ENCODE measurements at regions not wholly inside any gene's neighbourhood (a gene's known extent, or its start where the extent isn't known, plus 50 kb on each side); places are given as distances from the start of the nearest gene placed in this dataset.

DNA sequence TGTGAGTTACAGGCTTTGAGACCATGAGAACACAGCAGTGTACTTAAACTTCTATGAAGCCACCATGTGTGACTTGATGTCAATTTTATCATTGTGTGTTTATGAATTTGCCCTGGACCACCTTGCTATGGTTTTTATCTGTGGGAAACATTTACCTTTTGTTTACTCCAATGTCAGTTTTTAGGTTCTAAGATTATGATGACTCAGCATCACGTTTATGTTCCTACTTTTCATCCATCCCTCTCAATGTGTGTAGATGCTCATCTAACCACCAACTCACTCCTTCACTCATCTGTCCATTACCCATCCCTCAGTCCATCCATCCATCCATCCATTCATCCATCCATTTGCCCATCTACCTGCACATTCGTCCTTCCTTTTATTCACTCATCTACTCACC, 338.8 kb downstream of the MIAT start:
- DNase-seq, result no peak
- intact Hi-C loops (cut with micrococcal nuclease), result no loop called here
- no peaks in the 10 kb centered on the region for H3K27me3 Mint-ChIP-seq (ENCODE audit: low read depth)
- H3K9me3 Mint-ChIP-seq, result no peaks in the 10 kb centered on the region
- no peaks in the 10 kb centered on the region for H3K4me1 Mint-ChIP-seq (ENCODE audit: low read depth)
- no peak overlapping the region for H3K4me3 Mint-ChIP-seq
- CTCF ChIA-PET, result no interaction called here
- no peak overlapping the region for H3K27ac Mint-ChIP-seq
- H3K36me3 Mint-ChIP-seq (ENCODE audit: low read depth), result no peaks in the 10 kb centered on the region

GRCh38 chr22:26998129-26998528, 340.7 kb downstream of the MIAT start:
- no peaks in the 10 kb centered on the region for H3K36me3 Mint-ChIP-seq (ENCODE audit: low read depth)
- no peak for DNase-seq
- H3K4me3 Mint-ChIP-seq, result no peak overlapping the region
- intact Hi-C loops (cut with micrococcal nuclease), result no loop called here
- H3K9me3 Mint-ChIP-seq, result no peaks in the 10 kb centered on the region
- CTCF ChIA-PET, result no interaction called here
- no peaks in the 10 kb centered on the region for H3K4me1 Mint-ChIP-seq (ENCODE audit: low read depth)
- H3K27ac Mint-ChIP-seq, result no peak overlapping the region
- peaks cover 3% of the 10 kb centered on the region for H3K27me3 Mint-ChIP-seq (ENCODE audit: low read depth)

GRCh38 chr22:26998716-26999115, 341.3 kb downstream of the MIAT start:
- peaks cover 3% of the 10 kb centered on the region for H3K27me3 Mint-ChIP-seq (ENCODE audit: low read depth)
- no peak overlapping the region for H3K27ac Mint-ChIP-seq
- DNase-seq, result no peak
- intact Hi-C loops (cut with micrococcal nuclease), result no loop called here
- H3K36me3 Mint-ChIP-seq (ENCODE audit: low read depth), result no peaks in the 10 kb centered on the region
- CTCF ChIA-PET, result no interaction called here
- no peak overlapping the region for H3K4me3 Mint-ChIP-seq
- H3K4me1 Mint-ChIP-seq (ENCODE audit: low read depth), result no peaks in the 10 kb centered on the region
- no peaks in the 10 kb centered on the region for H3K9me3 Mint-ChIP-seq

DNA sequence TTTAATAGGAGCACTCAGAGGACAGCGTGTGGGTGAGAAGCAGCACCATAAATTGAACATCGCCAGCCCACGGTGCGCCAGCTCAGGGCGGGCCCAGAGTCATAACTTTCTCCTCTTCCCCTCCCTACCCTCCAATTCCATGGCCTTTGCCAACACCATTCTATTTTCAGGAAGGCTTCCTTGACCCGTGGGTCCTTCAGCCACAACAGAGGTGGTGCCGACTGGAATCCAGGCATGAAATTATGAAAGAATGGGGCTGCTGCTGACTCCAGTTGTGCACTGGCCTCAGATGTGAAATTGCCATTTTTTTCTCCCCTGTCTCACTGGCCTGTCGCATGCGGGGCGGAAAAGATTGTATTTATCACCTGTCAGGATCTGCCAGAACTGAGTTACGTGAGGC, 345.9 kb downstream of the MIAT start:
- H3K27me3 Mint-ChIP-seq (ENCODE audit: low read depth), result peaks cover 3% of the 10 kb centered on the region
- no peaks in the 10 kb centered on the region for H3K9me3 Mint-ChIP-seq
- no peak overlapping the region for H3K4me3 Mint-ChIP-seq
- H3K36me3 Mint-ChIP-seq (ENCODE audit: low read depth), result no peaks in the 10 kb centered on the region
- no peak for DNase-seq
- no peak overlapping the region for H3K27ac Mint-ChIP-seq
- no peaks in the 10 kb centered on the region for H3K4me1 Mint-ChIP-seq (ENCODE audit: low read depth)
- CTCF ChIA-PET, result no interaction called here
- intact Hi-C loops (cut with micrococcal nuclease), result no loop called here

DNA sequence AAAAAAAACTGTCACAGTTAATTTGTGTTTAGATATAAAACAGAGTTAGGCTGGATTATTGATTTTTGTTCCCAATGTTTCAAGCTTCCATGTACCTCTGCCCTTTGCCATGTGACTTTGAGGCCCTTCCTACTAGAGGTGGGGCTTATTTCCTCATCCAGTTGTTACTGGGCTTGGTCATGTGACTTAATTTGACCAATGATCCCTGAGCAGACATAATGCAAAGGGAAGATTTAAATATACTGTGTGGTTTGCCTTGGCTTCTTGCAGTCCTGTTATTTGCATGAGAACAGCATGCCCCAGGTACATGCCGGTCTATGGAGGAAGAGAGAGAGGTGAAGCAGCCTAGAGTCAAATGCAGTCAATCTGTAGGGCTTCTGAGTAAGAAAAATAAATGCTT, 347.0 kb downstream of the MIAT start:
- no peak for DNase-seq
- Mint-ChIP-seq H3K27ac (no peak overlapping the region), H3K4me3 (no peak overlapping the region), H3K36me3 (ENCODE audit: low read depth) (no peaks in the 10 kb centered on the region), H3K9me3 (no peaks in the 10 kb centered on the region), H3K27me3 (ENCODE audit: low read depth) (peaks cover 3% of the 10 kb centered on the region), H3K4me1 (ENCODE audit: low read depth) (no peaks in the 10 kb centered on the region)
- intact Hi-C loops (cut with micrococcal nuclease), result no loop called here
- CTCF ChIA-PET, result interaction anchor here (0.7 kb wide), 1 partner anchor 76 kb away, joined by 3 read pairs; no protein-coding TSS in a partner anchor

DNA sequence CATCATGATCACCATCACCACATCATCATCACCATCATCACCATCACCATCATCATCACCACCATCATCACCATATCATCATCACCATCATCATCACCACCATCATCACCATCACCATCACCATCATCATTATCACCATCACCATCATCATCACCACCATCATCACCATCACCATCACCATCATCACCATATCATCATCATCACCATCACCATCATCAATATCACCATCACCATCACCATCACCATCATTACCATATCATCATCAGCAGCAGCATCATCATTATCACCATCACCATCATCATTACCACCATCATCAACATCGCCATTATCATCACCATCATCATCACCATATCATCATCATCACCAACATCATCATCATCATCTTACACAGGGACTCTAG, 351.1 kb downstream of the MIAT start:
- H3K9me3 Mint-ChIP-seq, result no peaks in the 10 kb centered on the region
- intact Hi-C loops (cut with micrococcal nuclease), result no loop called here
- no peaks in the 10 kb centered on the region for H3K36me3 Mint-ChIP-seq (ENCODE audit: low read depth)
- no peak overlapping the region for H3K4me3 Mint-ChIP-seq
- no peaks in the 10 kb centered on the region for H3K4me1 Mint-ChIP-seq (ENCODE audit: low read depth)
- CTCF ChIA-PET, result no interaction called here
- no peak for DNase-seq
- peaks cover 4% of the 10 kb centered on the region for H3K27me3 Mint-ChIP-seq (ENCODE audit: low read depth)
- no peak overlapping the region for H3K27ac Mint-ChIP-seq

DNA sequence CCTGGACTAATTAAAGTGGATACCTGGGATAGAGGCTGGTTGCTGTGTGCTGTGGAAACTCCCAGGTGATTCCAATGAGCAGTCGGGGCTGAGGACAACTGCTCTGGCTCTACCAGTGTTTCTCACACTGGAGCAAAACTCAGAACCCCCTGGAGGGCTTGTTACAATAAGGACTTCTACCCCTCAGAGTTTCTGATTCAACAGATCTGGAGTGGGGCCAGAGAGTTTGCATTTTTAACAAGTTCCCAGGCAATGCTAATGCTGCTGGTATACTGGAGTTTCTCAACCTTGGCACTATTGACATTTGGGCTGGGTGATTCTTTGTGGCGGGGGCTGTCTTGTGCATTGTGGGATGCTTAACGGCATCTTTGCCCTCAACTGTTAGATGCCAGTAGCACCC, 353.7 kb downstream of the MIAT start:
- Mint-ChIP-seq H3K4me1 (ENCODE audit: low read depth) (no peaks in the 10 kb centered on the region), H3K27me3 (ENCODE audit: low read depth) (peaks cover 4% of the 10 kb centered on the region), H3K27ac (no peak overlapping the region), H3K36me3 (ENCODE audit: low read depth) (no peaks in the 10 kb centered on the region), H3K9me3 (no peaks in the 10 kb centered on the region), H3K4me3 (no peak overlapping the region)
- DNase-seq, result no peak
- CTCF ChIA-PET, result no interaction called here
- intact Hi-C loops (cut with micrococcal nuclease), result no loop called here

DNA sequence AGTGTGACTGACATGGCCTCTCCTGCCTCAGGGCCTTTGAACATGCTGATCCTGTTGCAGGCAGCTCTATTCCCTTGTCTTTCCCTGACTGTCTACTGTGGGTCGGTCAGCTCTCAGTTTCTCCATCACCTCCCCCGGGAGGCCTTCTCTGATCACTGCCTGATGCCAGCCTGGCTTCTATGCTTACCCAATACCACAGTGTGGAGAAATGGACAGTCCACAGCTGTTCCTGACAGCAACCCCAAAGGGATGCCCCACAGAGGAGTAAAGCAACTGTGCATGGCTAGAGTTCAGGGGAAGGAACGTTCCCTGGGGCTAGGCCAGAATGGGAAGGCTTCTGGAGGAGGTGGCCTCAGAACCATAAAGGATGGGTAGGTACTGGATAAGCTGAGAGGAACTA, 354.3 kb downstream of the MIAT start:
- no peak overlapping the region for H3K4me3 Mint-ChIP-seq
- no peak overlapping the region for H3K27ac Mint-ChIP-seq
- H3K36me3 Mint-ChIP-seq (ENCODE audit: low read depth), result no peaks in the 10 kb centered on the region
- no peaks in the 10 kb centered on the region for H3K4me1 Mint-ChIP-seq (ENCODE audit: low read depth)
- H3K27me3 Mint-ChIP-seq (ENCODE audit: low read depth), result peaks cover 4% of the 10 kb centered on the region
- DNase-seq, result no peak
- no peaks in the 10 kb centered on the region for H3K9me3 Mint-ChIP-seq
- CTCF ChIA-PET, result no interaction called here
- intact Hi-C loops (cut with micrococcal nuclease), result no loop called here

GRCh38 chr22:27019827-27020226, 362.4 kb downstream of the MIAT start:
- H3K27me3 Mint-ChIP-seq (ENCODE audit: low read depth), result peaks cover 34% of the 10 kb centered on the region
- no peaks in the 10 kb centered on the region for H3K4me1 Mint-ChIP-seq (ENCODE audit: low read depth)
- no peak overlapping the region for H3K4me3 Mint-ChIP-seq
- DNase-seq, result no peak
- CTCF ChIA-PET, result no interaction called here
- H3K9me3 Mint-ChIP-seq, result no peaks in the 10 kb centered on the region
- no peak overlapping the region for H3K27ac Mint-ChIP-seq
- intact Hi-C loops (cut with micrococcal nuclease), result no loop called here
- no peaks in the 10 kb centered on the region for H3K36me3 Mint-ChIP-seq (ENCODE audit: low read depth)

DNA sequence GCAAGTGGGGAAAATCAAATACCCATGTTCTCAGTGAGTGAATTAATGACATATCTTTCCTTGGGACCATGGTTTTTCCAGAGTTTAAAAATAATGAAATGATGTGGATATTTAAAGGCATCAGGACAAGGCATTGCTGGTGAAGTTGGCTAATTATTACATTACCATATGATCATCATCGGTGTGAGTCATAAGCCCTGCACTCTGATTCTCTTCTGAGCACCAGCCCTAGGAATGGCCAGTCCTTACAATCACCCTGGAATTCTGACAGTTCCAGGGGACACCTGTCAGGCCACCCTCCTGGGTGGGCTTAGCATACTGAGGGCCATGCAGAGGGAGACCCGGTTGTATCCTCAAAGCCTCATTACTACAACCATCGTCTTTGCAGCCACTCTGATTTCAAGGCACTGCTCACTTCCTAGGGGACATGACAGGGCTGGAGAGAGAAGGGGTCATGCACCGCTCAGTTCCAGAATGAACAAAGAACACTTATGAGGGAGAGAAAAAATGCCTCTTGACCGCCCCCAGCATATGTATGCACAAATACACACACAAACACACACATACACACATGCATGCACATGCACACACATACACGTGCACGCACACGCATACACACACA, 365.0 kb downstream of the MIAT start:
- Mint-ChIP-seq H3K27ac (no peak overlapping the region), H3K36me3 (ENCODE audit: low read depth) (no peaks in the 10 kb centered on the region), H3K4me3 (no peak overlapping the region), H3K4me1 (ENCODE audit: low read depth) (no peaks in the 10 kb centered on the region), H3K27me3 (ENCODE audit: low read depth) (peaks cover 36% of the 10 kb centered on the region), H3K9me3 (no peaks in the 10 kb centered on the region)
- no peak for DNase-seq
- intact Hi-C loops (cut with micrococcal nuclease), result no loop called here
- CTCF ChIA-PET, result no interaction called here

DNA sequence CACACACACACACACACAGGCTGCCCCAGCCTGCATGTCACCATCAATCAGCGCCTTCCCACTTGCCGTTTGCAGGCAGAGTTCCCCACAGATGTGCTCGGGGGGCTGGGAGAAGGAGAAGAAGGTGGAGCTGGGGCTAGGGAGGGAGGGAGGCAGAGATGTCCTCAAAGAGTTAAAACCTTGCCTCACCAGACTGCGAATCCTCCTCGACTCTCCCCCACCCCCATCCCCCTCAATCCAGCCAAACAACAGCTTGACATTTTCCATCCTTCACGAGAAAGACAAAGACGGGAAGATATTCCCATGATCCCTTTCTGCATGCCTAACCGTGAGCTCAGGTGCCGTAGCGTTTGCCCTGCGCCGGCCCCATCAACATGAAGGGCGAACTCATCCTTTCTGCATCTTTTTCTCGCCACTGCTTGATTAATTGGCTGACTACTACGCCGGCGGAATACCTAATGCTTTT, 365.5 kb downstream of the MIAT start:
- Mint-ChIP-seq H3K27ac (no peak overlapping the region), H3K27me3 (ENCODE audit: low read depth) (peaks cover 32% of the 10 kb centered on the region), H3K4me1 (ENCODE audit: low read depth) (no peaks in the 10 kb centered on the region), H3K36me3 (ENCODE audit: low read depth) (no peaks in the 10 kb centered on the region), H3K4me3 (no peak overlapping the region), H3K9me3 (no peaks in the 10 kb centered on the region)
- CTCF ChIA-PET, result no interaction called here
- intact Hi-C loops (cut with micrococcal nuclease), result no loop called here
- DNase-seq, result no peak

DNA sequence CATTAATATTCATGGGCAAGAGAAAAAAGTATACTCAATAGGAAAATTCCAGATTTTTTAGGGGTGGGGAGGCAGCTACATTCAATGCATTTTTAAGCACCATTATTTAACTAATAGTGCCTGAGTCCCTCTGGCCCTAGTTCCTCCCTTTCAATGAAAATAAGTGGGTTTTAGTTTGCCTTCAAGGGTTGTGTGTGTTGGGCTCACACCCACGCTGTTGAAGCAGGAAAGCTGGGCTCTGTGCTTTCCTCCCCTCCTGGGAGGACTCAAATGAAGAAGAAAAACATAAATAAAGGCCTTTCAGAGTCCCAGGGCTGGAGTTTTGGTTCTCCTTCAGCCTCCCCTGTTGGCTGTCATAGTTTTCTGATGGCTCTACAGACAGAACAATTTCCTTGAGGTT, 366.2 kb downstream of the MIAT start:
- CTCF ChIA-PET, result no interaction called here
- Mint-ChIP-seq H3K4me3 (no peak overlapping the region), H3K9me3 (no peaks in the 10 kb centered on the region), H3K4me1 (ENCODE audit: low read depth) (no peaks in the 10 kb centered on the region), H3K36me3 (ENCODE audit: low read depth) (no peaks in the 10 kb centered on the region), H3K27ac (no peak overlapping the region), H3K27me3 (ENCODE audit: low read depth) (peaks cover 27% of the 10 kb centered on the region)
- intact Hi-C loops (cut with micrococcal nuclease), result no loop called here
- no peak for DNase-seq

DNA sequence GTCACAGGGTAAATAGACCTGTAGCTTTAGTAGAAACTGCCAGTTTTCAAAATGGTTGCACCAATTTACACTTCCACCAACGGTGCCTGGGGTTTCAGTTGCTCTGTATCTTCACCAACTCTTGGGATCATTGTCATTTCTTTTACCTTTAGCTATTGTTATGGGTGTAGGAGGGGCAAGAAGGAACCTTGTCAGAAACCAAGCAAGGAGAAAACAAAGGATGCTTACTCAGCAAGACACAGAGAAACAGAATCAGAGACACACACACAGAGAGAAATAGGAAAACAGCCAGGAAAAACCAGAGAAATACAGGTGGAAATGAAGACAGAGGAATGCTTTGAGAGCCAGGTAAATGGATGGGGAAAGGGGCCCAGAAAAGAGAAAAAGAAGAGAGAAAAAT, 367.6 kb downstream of the MIAT start:
- intact Hi-C loops (cut with micrococcal nuclease), result no loop called here
- DNase-seq, result no peak
- no peaks in the 10 kb centered on the region for H3K4me1 Mint-ChIP-seq (ENCODE audit: low read depth)
- peaks cover 23% of the 10 kb centered on the region for H3K27me3 Mint-ChIP-seq (ENCODE audit: low read depth)
- CTCF ChIA-PET, result no interaction called here
- H3K27ac Mint-ChIP-seq, result no peak overlapping the region
- H3K4me3 Mint-ChIP-seq, result no peak overlapping the region
- H3K36me3 Mint-ChIP-seq (ENCODE audit: low read depth), result no peaks in the 10 kb centered on the region
- H3K9me3 Mint-ChIP-seq, result peaks cover 4% of the 10 kb centered on the region

DNA sequence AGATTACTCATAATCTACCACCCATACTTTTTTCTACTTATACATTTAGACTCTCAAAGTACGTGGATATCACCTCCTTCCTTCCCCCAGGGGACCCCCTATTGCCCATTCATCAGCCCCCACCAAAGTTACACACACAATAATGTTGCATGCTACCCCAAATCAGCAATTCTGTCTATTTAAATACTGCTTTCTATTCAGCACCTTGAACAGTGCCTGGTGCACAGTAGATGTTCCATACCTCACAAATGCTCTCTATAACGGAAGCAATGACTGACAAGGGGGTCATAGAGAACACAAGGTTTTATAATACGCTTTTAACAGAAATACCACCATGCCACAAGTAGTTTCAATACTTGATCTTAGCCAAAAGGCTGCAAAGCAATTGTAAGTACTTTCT, 370.7 kb downstream of the MIAT start:
- intact Hi-C loops (cut with micrococcal nuclease), result no loop called here
- Mint-ChIP-seq H3K4me3 (no peak overlapping the region), H3K27ac (no peak overlapping the region), H3K9me3 (peaks cover 4% of the 10 kb centered on the region), H3K27me3 (ENCODE audit: low read depth) (peaks cover 13% of the 10 kb centered on the region), H3K4me1 (ENCODE audit: low read depth) (no peaks in the 10 kb centered on the region), H3K36me3 (ENCODE audit: low read depth) (no peaks in the 10 kb centered on the region)
- DNase-seq, result no peak
- CTCF ChIA-PET, result interaction anchor here (0.6 kb wide), 1 partner anchor 27 kb away, joined by 3 read pairs; no protein-coding TSS in a partner anchor
